HepG2 (cell line): ENCODE measurements at regions not wholly inside any gene's neighbourhood (a gene's known extent, or its start where the extent isn't known, plus 50 kb on each side); places are given as distances from the start of the nearest gene placed in this dataset.

Experiments used
- AHR ChIP-seq: IDR thresholded peaks from 2 replicates; pipeline ENCODE4 v1.6.1; 2018; ENCODE audit warnings: missing genetic modification reagents, missing compliant biosample characterization
- ARHGAP35 ChIP-seq: sonication (generic); formaldehyde crosslinking; IDR thresholded peaks from 2 replicates; pipeline ENCODE4 v1.9.0; 2022; ENCODE audit warnings: mild to moderate bottlenecking, inconsistent platforms, moderate library complexity, missing genetic modification reagents, borderline replicate concordance
- CCDC6 ChIP-seq: sonication (generic); formaldehyde crosslinking; IDR thresholded peaks from 2 replicates; pipeline ENCODE4 v1.8.1; 2022; ENCODE audit warnings: mild to moderate bottlenecking, missing genetic modification reagents, moderate library complexity
- FOXC1 ChIP-seq: sonication (generic); formaldehyde crosslinking; IDR thresholded peaks from 2 replicates; pipeline ENCODE4 v1.8.0; 2022; ENCODE audit warnings: mild to moderate bottlenecking, missing genetic modification reagents, borderline replicate concordance
- GTF2F1 ChIP-seq: fragments of 150-350 bp; IDR thresholded peaks from 2 replicates; pipeline ENCODE4 v1.6.1; 2014; ENCODE audit warnings: low read length
- HOMEZ ChIP-seq: IDR thresholded peaks from 2 replicates; pipeline ENCODE4 v1.6.1; 2016; ENCODE audit warnings: low read depth
- KAT8 ChIP-seq: IDR thresholded peaks from 2 replicates; pipeline ENCODE4 v1.6.1; 2016; ENCODE audit warnings: missing genetic modification reagents, missing compliant biosample characterization
- NFKBIZ ChIP-seq: IDR thresholded peaks from 2 replicates; pipeline ENCODE4 v1.6.1; 2018; ENCODE audit warnings: missing genetic modification reagents, missing compliant biosample characterization
- NR2F6 ChIP-seq, 2 experiments: IDR thresholded peaks; 2 replicates each; pipeline ENCODE4 v1.6.1; 2016; ENCODE audit warnings: antibody characterized with exemption in 1 of 2, mild to moderate bottlenecking in 1 of 2
- PPARG ChIP-seq: conservative IDR thresholded peaks from 2 replicates; pipeline ENCODE4 v1.6.1; 2016; ENCODE audit warnings: missing biosample characterization, missing genetic modification reagents
- RORA ChIP-seq: sonication (generic); formaldehyde crosslinking; IDR thresholded peaks from 2 replicates; pipeline ENCODE4 v1.5.0; 2020; ENCODE audit warnings: mild to moderate bottlenecking, missing genetic modification reagents, moderate library complexity
- RXRB ChIP-seq: IDR thresholded peaks from 2 replicates; pipeline ENCODE4 v1.6.1; 2016; ENCODE audit warnings: borderline replicate concordance, missing genetic modification reagents, missing compliant biosample characterization
- SMAD3 ChIP-seq: sonication (generic); formaldehyde crosslinking; IDR thresholded peaks from 2 replicates; pipeline ENCODE4 v1.4.0; 2020; ENCODE audit warnings: missing genetic modification reagents
- SOX13 ChIP-seq, 3 experiments: fragments of 450-650 bp in 1 of 3; sonication (generic) in 1 of 3; formaldehyde crosslinking in 1 of 3; IDR thresholded peaks in 2 of 3; conservative IDR thresholded peaks in 1 of 3; 2 replicates each; pipeline versions ENCODE4 v1.5.0 to v1.6.1; 2016 to 2020; ENCODE audit warnings: antibody characterized with exemption in 1 of 3, mild to moderate bottlenecking in 1 of 3, missing compliant biosample characterization in 1 of 3, missing genetic modification reagents in 1 of 3, moderate library complexity in 1 of 3
- SOX6 ChIP-seq, 2 experiments: fragments of 450-650 bp in 1 of 2; sonication (generic) in 1 of 2; formaldehyde crosslinking in 1 of 2; IDR thresholded peaks; 2 replicates each; pipeline versions ENCODE4 v1.4.0 to v1.6.1; 2017 to 2020; ENCODE audit warnings: antibody characterized with exemption in 1 of 2, mild to moderate bottlenecking in 1 of 2, missing genetic modification reagents in 1 of 2
- STAT5B ChIP-seq: sonication (generic); formaldehyde crosslinking; IDR thresholded peaks from 2 replicates; pipeline ENCODE4 v1.4.0; 2020; ENCODE audit warnings: missing genetic modification reagents
- TBL1XR1 ChIP-seq: fragments of 150-350 bp; IDR thresholded peaks from 2 replicates; pipeline ENCODE4 v1.6.1; 2014; ENCODE audit warnings: borderline replicate concordance, low read length; ENCODE audit not compliant: partially characterized antibody
- TCF7 ChIP-seq: sonication (generic); IDR thresholded peaks from 2 replicates; pipeline ENCODE4 v1.6.1; 2016; ENCODE audit warnings: antibody characterized with exemption, low read depth
- ZFP37 ChIP-seq: sonication (generic); formaldehyde crosslinking; IDR thresholded peaks from 2 replicates; pipeline ENCODE4 v1.4.0; 2020; ENCODE audit warnings: missing genetic modification reagents, borderline replicate concordance
- ZMYM3 ChIP-seq: sonication (generic); formaldehyde crosslinking; IDR thresholded peaks from 2 replicates; pipeline ENCODE4 v1.5.1; 2020; ENCODE audit warnings: mild to moderate bottlenecking, missing genetic modification reagents
- ZNF124 ChIP-seq: sonication (generic); formaldehyde crosslinking; IDR thresholded peaks from 2 replicates; pipeline ENCODE4 v1.4.0; 2020; ENCODE audit warnings: missing genetic modification reagents
- TF ChIP-seq, protein P1 (sequence below): sonication (generic); formaldehyde crosslinking; IDR thresholded peaks from 2 replicates; pipeline ENCODE4 v1.5.1; 2020; ENCODE audit warnings: mild to moderate bottlenecking, missing genetic modification reagents, moderate library complexity
- TF ChIP-seq, protein P2 (sequence below): IDR thresholded peaks from 2 replicates; pipeline ENCODE4 v1.6.1; 2018; ENCODE audit warnings: missing genetic modification reagents, mild to moderate bottlenecking, missing compliant biosample characterization

GRCh38 chr3:182212479-182213076, 500.9 kb downstream of the SOX2 start (continued):
- TF ChIP-seq HOMEZ (CRISPR knock-in tag) (peak; percentile 31; the same call in 1 of the 2 replicates), PPARG (CRISPR knock-in tag) (0 out of 2 replicates have a peak, but pooled peaks have one; percentile 34), TCF7 (peak; percentile 89), SMAD3 (CRISPR knock-in tag) (peak; percentile 45; the same call in 1 of the 2 replicates), AHR (CRISPR knock-in tag) (no peak), TBL1XR1 (no peak), ZNF124 (CRISPR knock-in tag) (no peak), RORA (CRISPR knock-in tag) (no peak), NR2F6 (IDR thresholded peaks at IDR 0.05) (no peak; the same call in 1 of the 2 replicates), NR2F6 (CRISPR knock-in tag; IDR thresholded peaks at IDR 0.05) (0 out of 2 replicates have a peak, but pooled peaks have one; percentile 7), GTF2F1 (no peak), ARHGAP35 (CRISPR knock-in tag) (no peak), STAT5B (CRISPR knock-in tag) (no peak), RXRB (CRISPR knock-in tag) (peak; percentile 46), ZMYM3 (CRISPR knock-in tag) (0 out of 2 replicates have a peak, but pooled peaks have one; percentile 18), SOX13 (IDR thresholded peaks at IDR 0.05) (peak; percentile 56; the same call in 1 of the 2 replicates), SOX13 (CRISPR knock-in tag; conservative IDR thresholded peaks at IDR 0.05 in 1 of 2, IDR thresholded peaks at IDR 0.05 in 1 of 2) (peak in 1 of 2 experiments; percentile 58; a peak in 1 of 4 replicates), NFKBIZ (peak; percentile 61; the same call in 1 of the 2 replicates), ZFP37 (no peak), KAT8 (CRISPR knock-in tag) (0 out of 2 replicates have a peak, but pooled peaks have one; percentile 16), CCDC6 (no peak), FOXC1 (CRISPR knock-in tag) (no peak), SOX6 (IDR thresholded peaks at IDR 0.05) (no peak), SOX6 (CRISPR knock-in tag; IDR thresholded peaks at IDR 0.05) (peak; percentile 81)
- TF ChIP-seq, protein P1, sequence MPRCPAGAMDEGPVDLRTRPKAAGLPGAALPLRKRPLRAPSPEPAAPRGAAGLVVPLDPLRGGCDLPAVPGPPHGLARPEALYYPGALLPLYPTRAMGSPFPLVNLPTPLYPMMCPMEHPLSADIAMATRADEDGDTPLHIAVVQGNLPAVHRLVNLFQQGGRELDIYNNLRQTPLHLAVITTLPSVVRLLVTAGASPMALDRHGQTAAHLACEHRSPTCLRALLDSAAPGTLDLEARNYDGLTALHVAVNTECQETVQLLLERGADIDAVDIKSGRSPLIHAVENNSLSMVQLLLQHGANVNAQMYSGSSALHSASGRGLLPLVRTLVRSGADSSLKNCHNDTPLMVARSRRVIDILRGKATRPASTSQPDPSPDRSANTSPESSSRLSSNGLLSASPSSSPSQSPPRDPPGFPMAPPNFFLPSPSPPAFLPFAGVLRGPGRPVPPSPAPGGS (CRISPR knock-in tag): no peak
- TF ChIP-seq, protein P2, sequence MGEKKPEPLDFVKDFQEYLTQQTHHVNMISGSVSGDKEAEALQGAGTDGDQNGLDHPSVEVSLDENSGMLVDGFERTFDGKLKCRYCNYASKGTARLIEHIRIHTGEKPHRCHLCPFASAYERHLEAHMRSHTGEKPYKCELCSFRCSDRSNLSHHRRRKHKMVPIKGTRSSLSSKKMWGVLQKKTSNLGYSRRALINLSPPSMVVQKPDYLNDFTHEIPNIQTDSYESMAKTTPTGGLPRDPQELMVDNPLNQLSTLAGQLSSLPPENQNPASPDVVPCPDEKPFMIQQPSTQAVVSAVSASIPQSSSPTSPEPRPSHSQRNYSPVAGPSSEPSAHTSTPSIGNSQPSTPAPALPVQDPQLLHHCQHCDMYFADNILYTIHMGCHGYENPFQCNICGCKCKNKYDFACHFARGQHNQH: 0 out of 2 replicates have a peak, but pooled peaks have one; percentile 30
